ENCODE measurements at regions not wholly inside any gene's neighbourhood (a gene's known extent, or its start where the extent isn't known, plus 50 kb on each side); places are given as distances from the start of the nearest gene placed in this dataset.

DNA sequence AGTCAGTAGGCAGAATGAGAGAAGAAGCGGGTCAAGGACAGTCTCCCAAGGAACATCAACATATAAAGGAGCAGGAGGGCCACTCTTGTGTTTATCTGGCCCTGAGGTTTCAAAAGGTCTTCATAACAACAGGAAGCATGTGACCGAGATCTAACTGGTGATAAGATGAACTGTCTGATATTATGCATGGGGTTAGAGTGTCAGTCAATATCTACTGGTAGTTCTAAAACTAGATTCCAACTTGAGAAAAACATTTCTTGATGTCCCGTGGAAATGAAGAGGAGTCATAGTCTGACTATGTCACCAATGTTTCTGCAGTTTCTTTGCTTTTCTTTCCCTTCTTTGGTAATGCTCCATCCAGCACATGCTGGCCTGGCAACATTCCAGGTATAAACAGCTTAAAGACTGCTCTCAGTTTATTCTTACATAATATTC is 77.5 kb upstream of the ITPRID2 start:
- no peak for DNase-seq (ENCODE audit: low spot score in 2 of 2)
- Histone ChIP-seq H3K4me1 (no peaks in the 10 kb centered on the region), H3K36me3 (no peaks in the 10 kb centered on the region), H3K4me3 (no peak overlapping the region), H3K9me3 (no peaks in the 10 kb centered on the region), H3K27me3 (no peaks in the 10 kb centered on the region), H3K27ac (no peak overlapping the region)
- TF ChIP-seq, protein P1, sequence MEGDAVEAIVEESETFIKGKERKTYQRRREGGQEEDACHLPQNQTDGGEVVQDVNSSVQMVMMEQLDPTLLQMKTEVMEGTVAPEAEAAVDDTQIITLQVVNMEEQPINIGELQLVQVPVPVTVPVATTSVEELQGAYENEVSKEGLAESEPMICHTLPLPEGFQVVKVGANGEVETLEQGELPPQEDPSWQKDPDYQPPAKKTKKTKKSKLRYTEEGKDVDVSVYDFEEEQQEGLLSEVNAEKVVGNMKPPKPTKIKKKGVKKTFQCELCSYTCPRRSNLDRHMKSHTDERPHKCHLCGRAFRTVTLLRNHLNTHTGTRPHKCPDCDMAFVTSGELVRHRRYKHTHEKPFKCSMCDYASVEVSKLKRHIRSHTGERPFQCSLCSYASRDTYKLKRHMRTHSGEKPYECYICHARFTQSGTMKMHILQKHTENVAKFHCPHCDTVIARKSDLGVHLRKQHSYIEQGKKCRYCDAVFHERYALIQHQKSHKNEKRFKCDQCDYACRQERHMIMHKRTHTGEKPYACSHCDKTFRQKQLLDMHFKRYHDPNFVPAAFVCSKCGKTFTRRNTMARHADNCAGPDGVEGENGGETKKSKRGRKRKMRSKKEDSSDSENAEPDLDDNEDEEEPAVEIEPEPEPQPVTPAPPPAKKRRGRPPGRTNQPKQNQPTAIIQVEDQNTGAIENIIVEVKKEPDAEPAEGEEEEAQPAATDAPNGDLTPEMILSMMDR (IDR thresholded peaks at IDR 0.05): no peak
- no peak for TF ChIP-seq POLR2A (IDR thresholded peaks at IDR 0.05)
- no peak for TF ChIP-seq POLR2AphosphoS5 (IDR thresholded peaks at IDR 0.05)
- intact Hi-C loops (cut with DNase I; ENCODE audit: low total_unique reads): no loop called here

DNA sequence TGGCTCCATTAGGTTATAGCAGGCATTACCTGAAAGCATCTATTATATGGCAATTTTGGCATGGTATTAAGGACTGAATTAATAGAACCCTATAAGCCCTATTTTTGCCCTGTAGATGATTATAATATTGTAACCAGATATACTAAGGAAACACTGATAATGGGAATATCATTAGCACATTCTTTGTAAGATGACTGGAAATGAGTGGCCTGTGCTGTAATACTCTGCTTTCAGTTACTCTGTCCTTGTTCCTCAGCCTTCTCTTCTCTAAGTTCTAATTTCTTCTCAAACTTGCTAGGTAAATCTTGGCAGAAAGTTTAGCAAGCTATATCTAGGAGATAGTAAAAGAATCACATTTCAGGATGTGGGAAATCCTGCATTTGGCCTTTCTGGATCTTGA is 74.0 kb upstream of the ITPRID2 start:
- Histone ChIP-seq H3K4me3 (no peak overlapping the region), H3K36me3 (no peaks in the 10 kb centered on the region), H3K27me3 (no peaks in the 10 kb centered on the region), H3K4me1 (no peaks in the 10 kb centered on the region), H3K27ac (no peak overlapping the region), H3K9me3 (no peaks in the 10 kb centered on the region)
- intact Hi-C loops (cut with DNase I; ENCODE audit: low total_unique reads): no loop called here
- TF ChIP-seq POLR2A (IDR thresholded peaks at IDR 0.05): no peak
- TF ChIP-seq POLR2AphosphoS5 (IDR thresholded peaks at IDR 0.05): no peak
- TF ChIP-seq, protein P1 (IDR thresholded peaks at IDR 0.05): no peak
- DNase-seq (ENCODE audit: low spot score in 2 of 2): no peak

DNA sequence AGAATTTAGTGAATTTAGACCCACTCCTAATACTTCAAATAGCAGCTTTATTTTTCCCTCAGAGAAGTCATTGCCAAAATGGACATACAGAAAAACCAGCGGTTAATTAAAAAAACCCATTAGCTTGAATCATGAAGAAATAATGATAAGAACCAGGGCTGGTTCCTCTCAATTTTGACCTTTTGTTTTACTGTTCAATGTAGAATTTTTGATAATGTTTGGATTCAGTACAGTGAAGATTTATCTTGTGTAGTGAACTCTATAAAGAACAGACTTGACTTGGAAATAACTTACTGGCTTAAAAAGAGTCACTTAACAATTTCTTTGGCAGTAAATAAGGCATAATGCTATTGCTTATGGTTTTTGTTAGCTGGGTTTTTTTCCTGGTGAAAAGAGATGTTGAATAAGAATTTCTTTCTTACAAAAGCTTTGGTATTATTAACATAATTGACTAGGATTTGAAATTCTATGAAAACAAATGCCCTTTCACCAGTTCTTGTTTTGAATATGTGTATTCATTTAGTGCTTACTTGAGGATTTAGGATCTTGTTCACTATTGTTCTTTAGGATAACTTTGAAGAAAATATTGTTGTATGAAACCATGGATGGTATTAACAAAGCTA is 73.4 kb upstream of the ITPRID2 start:
- H3K27ac ChIP-seq: no peak overlapping the region
- H3K9me3 ChIP-seq: no peaks in the 10 kb centered on the region
- H3K27me3 ChIP-seq: no peaks in the 10 kb centered on the region
- no peak overlapping the region for H3K4me3 ChIP-seq
- TF ChIP-seq POLR2A (IDR thresholded peaks at IDR 0.05): no peak
- no peak for TF ChIP-seq POLR2AphosphoS5 (IDR thresholded peaks at IDR 0.05)
- TF ChIP-seq, protein P1 (IDR thresholded peaks at IDR 0.05): no peak
- no peak for DNase-seq (ENCODE audit: low spot score in 2 of 2)
- intact Hi-C loops (cut with DNase I; ENCODE audit: low total_unique reads): no loop called here
- no peaks in the 10 kb centered on the region for H3K36me3 ChIP-seq
- no peaks in the 10 kb centered on the region for H3K4me1 ChIP-seq

DNA sequence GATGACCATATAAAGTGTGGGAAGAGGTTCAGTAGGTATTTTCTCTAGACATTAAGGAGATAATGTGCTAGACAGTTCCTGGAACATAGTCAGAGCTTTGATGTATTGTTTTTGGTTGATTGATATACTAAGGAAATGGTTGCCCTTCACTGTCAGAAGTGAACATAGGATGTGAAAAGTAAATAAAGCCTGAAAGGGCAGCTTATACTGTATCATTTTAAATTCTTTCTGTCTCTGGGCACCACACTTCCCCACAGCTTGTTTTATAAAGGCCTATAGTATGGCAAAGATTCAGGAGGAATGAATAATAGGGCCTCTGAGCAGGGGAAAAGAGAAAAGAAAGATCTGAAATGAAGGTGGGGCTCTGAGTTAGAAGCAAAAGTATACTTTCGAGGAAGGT is 72.7 kb upstream of the ITPRID2 start:
- Histone ChIP-seq H3K27ac (no peak overlapping the region), H3K4me1 (no peaks in the 10 kb centered on the region), H3K9me3 (no peaks in the 10 kb centered on the region), H3K36me3 (no peaks in the 10 kb centered on the region), H3K4me3 (no peak overlapping the region), H3K27me3 (no peaks in the 10 kb centered on the region)
- TF ChIP-seq, protein P1 (IDR thresholded peaks at IDR 0.05): no peak
- TF ChIP-seq POLR2AphosphoS5 (IDR thresholded peaks at IDR 0.05) (no peak), POLR2A (IDR thresholded peaks at IDR 0.05) (no peak)
- DNase-seq (ENCODE audit: low spot score in 2 of 2): no peak
- intact Hi-C loops (cut with DNase I; ENCODE audit: low total_unique reads): no loop called here

GRCh38 chr2:181821049-181821448 is 70.5 kb upstream of the ITPRID2 start:
- Histone ChIP-seq H3K4me3 (no peak overlapping the region), H3K27ac (no peak overlapping the region), H3K9me3 (no peaks in the 10 kb centered on the region), H3K4me1 (no peaks in the 10 kb centered on the region), H3K36me3 (no peaks in the 10 kb centered on the region), H3K27me3 (no peaks in the 10 kb centered on the region)
- DNase-seq (ENCODE audit: low spot score in 2 of 2): no peak
- TF ChIP-seq POLR2AphosphoS5 (IDR thresholded peaks at IDR 0.05) (no peak), POLR2A (IDR thresholded peaks at IDR 0.05) (no peak)
- TF ChIP-seq, protein P1 (IDR thresholded peaks at IDR 0.05): no peak
- intact Hi-C loops (cut with DNase I; ENCODE audit: low total_unique reads): no loop called here
